Stimulated activated CD4-positive, alpha-beta T cell treated with anti-CD3 and anti-CD28 coated beads, TNF-alpha, amount 100 ng/mL, for 4 hours (primary cell): ENCODE measurements at regions not wholly inside any gene's neighbourhood (a gene's known extent, or its start where the extent isn't known, plus 50 kb on each side); places are given as distances from the start of the nearest gene placed in this dataset.
"Not testable (repeated sequence)": the region's sequence is repeated elsewhere in the genome, so short reads cannot be mapped to it uniquely, and the experiment has no call there.

Source experiments
- DNase-seq, 3 experiments: peaks; one replicate each; pipeline ENCODE4 v3.0.0-alpha.2; 2020; ENCODE audit warnings: low read depth in 3 of 3

DNA sequence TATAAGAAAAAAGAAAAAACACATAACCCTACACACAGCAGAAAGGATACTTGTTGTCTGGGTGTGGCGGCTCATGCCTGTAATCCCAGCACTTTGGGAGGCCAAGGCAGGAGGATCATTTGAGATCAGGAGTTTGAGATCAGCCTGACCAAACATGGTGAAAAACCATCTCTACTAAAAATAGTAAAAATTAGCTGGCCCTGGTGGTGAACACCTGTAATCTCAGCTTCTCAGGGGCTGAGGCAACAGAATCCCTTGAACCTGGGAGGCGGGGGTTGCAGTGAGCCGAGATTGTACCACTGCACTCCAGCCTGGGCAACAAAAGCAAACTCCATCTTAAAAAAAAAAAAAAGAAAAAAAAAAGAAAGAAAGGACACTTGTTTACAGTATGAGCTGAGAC lies 147.6 kb upstream of the PITX1 start:
- DNase-seq: no peak

DNA sequence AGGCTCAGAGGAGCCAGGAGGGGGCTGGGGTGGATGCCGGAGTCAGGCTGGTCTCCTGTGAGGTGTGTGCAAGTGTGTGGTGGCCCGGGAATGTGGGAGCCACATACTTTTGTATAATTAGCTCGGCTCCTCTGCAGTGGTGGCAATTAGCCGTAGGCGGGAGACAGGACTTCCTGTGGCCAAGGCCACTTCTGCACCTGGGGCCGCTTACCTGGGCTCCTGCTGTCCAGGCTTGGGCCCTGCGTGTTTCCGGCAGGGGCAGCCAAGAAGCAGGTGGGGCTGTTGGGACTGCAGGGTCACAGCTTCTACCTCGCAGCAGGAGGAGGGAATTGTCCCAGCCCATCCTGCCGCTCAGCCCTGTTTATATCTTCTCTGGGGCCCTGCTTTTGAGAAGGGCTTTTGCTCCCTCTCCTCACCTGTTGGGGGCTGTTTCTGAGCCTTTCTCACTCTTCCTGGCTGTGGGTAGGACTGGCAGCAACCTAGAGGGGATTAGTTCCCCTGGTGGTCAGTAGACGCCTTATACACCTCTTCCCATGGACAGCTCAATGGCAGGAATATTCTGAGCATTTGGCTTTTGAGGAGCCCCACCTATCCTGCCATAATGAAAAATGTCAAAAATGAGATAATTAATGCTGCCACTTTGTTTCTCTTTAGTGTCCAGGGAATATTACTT lies 145.4 kb upstream of the PITX1 start:
- no peak for DNase-seq

GRCh38 chr5:135178476-135179155 lies 144.6 kb upstream of the PITX1 start:
- no peak for DNase-seq

DNA sequence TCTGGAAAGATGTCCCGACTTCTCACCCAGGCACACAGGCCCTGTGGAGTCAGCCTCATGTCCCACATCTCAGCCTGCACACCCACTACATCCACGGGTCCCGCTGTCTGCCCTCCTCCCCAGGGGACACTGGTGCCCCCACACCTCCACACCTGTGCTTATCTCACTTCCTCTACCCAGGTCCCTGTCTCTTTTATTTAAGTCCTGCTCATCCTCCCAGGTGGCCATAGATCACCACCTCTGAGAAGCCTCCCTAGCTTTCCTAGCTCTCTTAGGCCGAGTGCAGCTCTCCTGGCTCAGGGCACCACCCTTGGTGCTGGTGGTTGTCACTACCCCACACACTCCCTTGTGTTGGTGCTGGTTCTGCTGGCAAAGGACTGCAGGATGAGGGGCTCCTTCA lies 143.6 kb upstream of the PITX1 start:
- no peak for DNase-seq

- DNase-seq: no peak
These were observed 143.0 kb upstream of the PITX1 start for GRCh38 chr5:135176991-135177390.

DNA sequence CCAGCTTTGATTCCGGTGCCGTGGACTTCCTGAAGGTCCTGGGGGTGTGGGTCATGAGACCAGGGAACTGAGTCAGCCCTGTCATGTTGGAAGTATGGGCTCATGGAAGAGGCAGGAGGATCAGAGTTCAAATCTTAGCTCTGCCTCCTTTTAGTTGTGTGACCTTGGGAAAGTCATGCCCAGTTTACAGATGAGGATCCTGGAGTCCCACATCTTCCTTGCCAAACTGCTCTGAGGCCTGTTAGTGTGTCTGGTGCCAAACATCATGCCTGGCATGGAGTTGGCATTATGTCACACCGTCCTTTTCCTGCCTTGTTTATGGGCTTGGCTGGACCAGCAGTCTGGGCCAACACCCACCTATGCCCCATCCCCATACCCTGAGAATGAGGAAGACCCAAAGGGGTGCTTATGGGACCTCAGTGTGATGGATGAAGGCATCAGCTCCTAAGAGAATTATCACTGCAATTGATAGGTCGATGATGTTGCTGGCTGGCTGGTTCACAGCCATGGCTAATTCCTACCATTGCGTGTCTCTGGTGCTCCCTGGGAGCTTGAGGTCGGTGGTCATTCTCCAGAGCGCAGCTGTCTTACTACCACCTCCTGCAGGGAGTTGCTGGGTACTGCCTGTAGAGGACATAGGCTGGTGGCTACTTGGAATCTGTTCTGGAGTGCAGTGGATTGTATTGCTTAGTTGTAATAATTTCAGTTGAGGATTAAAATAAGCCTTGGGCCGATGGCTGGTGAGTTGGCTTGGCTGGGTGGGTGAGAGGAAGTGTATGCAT lies 140.5 kb upstream of the PITX1 start:
- no peak for DNase-seq

- DNase-seq: no peak
These were observed 139.7 kb upstream of the PITX1 start for GRCh38 chr5:135173662-135174290.

DNA sequence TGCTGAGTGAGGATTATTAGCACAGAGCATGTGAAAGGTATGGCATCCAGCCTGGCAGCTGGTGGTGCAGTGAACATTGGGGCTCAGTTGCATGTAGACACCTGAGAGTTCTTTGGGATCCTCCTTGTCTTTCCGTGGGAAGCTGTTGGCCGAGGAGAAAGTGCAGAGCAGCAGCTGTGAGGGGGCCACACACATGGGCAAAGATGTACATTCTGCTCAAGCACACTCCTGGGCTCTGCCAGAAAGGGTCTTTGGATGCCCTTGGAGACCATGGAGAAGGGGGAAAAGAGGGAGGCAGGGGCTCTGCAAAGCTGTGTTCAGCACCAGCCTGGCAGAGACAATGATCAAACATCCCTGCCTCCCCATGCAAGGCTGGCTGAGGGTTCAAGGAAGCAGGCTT lies 138.7 kb upstream of the PITX1 start:
- no peak for DNase-seq

DNA sequence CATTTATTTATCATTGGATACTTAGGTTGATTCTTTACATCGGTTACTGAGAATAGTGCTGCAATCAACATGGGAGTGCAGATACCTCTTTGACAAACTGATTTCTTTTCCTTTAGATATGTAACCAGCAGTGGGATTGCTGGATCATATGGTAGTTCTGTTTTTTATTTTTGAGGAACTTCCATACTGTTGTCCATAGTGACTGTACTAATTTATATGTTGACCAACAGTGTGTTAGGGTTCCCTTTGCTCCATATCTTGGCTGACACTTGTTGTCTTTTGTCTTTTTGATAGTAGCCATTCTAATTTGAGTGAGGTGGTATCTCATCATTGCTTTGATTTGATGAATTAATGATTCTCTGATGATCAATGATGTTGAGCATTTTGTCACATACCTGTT lies 137.3 kb upstream of the PITX1 start:
- DNase-seq: no peak

DNA sequence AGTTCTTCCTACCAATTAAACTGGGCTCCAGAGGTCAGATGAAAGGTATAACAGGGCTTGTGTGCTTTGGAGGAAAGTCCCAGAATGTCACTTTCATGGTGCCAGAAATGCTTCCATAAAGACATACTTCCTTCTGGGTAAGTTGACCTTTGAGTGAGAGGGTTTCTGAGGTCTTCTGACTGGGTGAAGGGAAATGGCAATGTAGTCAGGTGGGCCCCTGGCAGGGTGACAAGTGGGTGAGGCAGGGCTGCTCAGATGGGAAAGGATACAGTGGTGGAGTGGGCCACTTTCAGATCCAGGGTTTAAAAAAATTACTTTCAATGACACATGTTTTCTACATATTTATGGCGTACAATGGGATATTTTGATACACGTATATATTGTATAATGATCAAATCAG lies 136.5 kb upstream of the PITX1 start:
- no peak for DNase-seq

GRCh38 chr5:135169753-135170152 lies 135.7 kb upstream of the PITX1 start:
- no peak for DNase-seq

DNA sequence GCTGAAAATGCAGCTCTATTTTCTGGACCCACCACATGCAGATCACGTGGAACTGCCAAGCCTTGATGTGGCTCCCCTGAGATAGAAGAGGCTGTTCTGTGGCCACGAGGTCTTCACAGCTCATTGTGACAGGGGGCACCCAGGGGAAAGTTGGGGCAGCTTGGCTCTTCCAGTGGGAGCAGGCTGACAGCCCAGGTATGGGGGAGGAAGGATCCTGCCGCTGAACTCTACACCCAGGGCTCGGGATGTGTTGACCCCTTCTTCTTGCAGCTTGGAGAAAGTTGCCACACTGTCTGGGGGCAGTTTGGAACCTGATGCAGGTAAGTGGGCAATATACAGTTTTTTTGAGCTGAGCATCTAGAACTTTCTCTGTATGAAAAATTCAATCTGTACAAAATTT lies 133.6 kb upstream of the PITX1 start:
- DNase-seq: no peak

DNA sequence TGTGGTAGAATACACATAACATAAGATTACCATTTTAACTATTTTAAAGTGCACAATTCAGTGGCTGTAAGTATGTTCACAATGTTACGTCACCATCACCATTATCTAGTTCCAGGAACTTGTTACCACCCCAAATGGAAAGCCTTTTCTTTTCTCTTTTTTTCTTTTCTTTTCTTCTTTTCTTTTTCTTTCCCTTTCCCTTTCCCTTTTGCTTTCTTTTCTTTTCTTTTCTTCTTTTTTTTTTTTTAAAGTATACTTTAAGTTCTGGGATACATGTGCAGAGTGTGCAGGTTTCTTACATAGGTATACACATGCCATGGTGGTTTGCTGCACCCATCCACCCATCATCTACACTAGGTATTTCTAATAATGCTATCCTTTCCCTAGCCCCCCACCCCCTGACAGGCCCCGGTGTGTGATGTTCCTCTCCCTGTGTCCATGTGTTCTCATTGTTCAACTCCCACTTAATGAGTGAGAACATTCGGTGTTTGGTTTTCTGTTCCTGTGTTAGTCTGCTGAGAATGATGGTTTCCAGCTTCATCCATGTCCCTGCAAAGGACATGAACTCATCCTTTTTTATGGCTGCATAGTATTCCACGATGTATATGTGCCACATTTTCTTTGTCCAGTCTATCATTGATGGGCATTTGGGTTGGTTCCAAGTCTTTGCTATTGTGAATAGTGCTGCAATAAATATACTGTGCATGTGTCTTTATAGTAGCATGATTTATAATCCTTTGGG lies 131.0 kb upstream of the PITX1 start:
- DNase-seq: not testable (repeated sequence)

GRCh38 chr5:135163964-135164363 lies 129.9 kb upstream of the PITX1 start:
- DNase-seq: no peak

GRCh38 chr5:135163391-135163790 lies 129.4 kb upstream of the PITX1 start:
- DNase-seq: no peak

- no peak for DNase-seq
These were observed 128.7 kb upstream of the PITX1 start for GRCh38 chr5:135162661-135163265.

DNA sequence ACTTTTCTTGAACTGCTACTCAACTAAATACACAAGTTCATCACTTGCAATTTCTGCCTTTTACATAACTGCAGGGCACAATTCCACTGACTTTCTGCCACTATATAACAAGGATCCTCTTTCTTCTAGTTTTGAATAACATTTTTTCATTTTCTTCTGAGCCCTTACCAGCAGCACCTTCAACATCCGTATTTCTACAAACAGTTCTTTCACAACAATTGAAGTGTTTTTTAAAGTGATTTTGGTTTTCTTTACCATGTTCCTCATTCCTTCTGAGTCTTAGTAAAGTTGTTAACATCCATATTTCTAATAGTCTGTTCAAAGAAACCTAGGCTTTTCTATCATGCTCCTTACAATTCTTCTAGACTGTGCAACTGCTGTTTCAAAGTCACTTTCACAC lies 127.2 kb upstream of the PITX1 start:
- DNase-seq: no peak

GRCh38 chr5:135160036-135160675 lies 126.1 kb upstream of the PITX1 start:
- DNase-seq: no peak

DNA sequence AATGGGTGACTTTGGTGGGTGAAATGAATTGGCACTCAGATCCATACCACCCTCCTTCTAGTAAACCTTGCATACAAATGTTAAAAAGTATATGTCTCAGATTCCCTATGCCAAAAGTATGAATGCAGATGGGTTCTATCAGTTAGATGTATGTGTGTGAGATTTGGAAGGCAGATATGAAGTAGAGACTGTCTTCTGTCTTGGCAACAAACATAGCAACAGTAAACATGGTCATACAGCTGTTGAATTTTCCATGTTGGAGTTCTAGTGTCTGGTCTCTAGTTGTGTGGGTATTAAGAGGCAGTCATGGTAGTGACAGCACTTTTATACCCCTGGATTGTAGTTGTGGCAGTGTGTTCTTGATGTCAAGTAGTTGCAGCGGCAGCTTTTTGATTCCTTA lies 125.6 kb upstream of the PITX1 start:
- DNase-seq: no peak

DNA sequence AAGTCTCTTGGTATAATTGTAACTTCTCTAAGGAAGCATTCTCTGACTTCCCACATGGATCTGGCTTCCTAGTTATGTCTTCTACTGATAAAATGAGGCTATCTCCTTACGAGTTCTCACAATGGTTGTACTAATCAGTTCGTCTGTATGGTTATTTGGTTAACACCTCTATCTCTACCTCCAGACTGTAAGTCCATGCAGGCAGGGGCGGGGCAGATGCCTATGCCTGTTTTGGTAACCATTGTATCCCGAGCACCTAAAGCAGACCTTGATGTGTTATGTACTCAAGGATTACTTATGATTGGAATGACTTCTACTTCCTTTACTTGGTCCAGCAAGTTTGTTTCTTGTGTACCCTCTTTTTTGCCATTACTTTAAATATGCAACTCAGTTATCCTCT lies 125.0 kb upstream of the PITX1 start:
- DNase-seq: no peak

DNA sequence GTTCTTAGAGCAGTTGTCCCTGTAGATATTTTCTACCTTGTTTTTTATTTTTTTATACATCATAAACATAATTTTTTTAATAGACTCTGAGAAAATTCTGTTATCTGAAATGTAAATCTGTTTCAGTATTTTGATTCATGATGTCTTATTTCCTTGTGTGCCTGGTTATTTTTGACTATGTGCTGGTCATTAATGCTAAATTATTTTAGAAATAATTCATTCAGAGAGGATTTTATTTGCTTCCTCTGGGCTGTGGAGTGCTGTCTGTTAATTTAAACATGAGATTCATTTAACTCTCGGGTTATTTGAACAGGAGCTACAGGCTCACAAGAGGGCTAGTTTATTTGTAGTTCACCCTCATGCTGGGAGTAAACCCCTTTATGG lies 124.3 kb upstream of the PITX1 start:
- DNase-seq: no peak
